ENCODE measurements at regions not wholly inside any gene's neighbourhood (a gene's known extent, or its start where the extent isn't known, plus 50 kb on each side); places are given as distances from the start of the nearest gene placed in this dataset.

GRCh38 chr16:52256310-52257078 is 290.4 kb downstream of the TOX3 start:
- H3K27me3 ChIP-seq, result no peaks in the 10 kb centered on the region
- WGBS, 2 donors (ENCODE audit: low coverage in 1 of 2), result 60 to 67% methylated on average over 4 of the region's 4 CpGs
- in situ Hi-C loops (cut with MboI; ENCODE audit: low pct_ligation_motif_present in 1 of 4, low pct_unique_long_range_greater_than_20kb in 1 of 4, low sequenced_read_pairs in 3 of 4) (no loop called here), intact Hi-C loops (cut with DNase I; ENCODE audit: low total_unique reads) (no loop called here)
- no peak overlapping the region for H3K27ac ChIP-seq
- no peaks in the 10 kb centered on the region for H3K36me3 ChIP-seq
- no peaks in the 10 kb centered on the region for H3K9me3 ChIP-seq
- no peak overlapping the region for H3K4me3 ChIP-seq
- TF ChIP-seq POLR2A (IDR thresholded peaks at IDR 0.05) (no peak), POLR2AphosphoS5 (IDR thresholded peaks at IDR 0.05) (no peak), CTCF (IDR thresholded peaks at IDR 0.05) (no peak), EP300 (IDR thresholded peaks at IDR 0.05; ENCODE audit: low read depth) (no peak)
- DNase-seq, result no peak
- no peaks in the 10 kb centered on the region for H3K4me1 ChIP-seq

GRCh38 chr16:52254746-52255145 is 292.2 kb downstream of the TOX3 start:
- Histone ChIP-seq H3K4me1 (no peaks in the 10 kb centered on the region), H3K4me3 (no peak overlapping the region), H3K27me3 (no peaks in the 10 kb centered on the region), H3K27ac (no peak overlapping the region), H3K36me3 (no peaks in the 10 kb centered on the region), H3K9me3 (no peaks in the 10 kb centered on the region)
- no peak for DNase-seq
- intact Hi-C loops (cut with DNase I; ENCODE audit: low total_unique reads) (no loop called here), in situ Hi-C loops (cut with MboI; ENCODE audit: low pct_ligation_motif_present in 1 of 4, low pct_unique_long_range_greater_than_20kb in 1 of 4, low sequenced_read_pairs in 3 of 4) (no loop called here)
- TF ChIP-seq POLR2AphosphoS5 (IDR thresholded peaks at IDR 0.05), result no peak
- no peak for TF ChIP-seq CTCF (IDR thresholded peaks at IDR 0.05)
- TF ChIP-seq EP300 (IDR thresholded peaks at IDR 0.05; ENCODE audit: low read depth), result no peak
- TF ChIP-seq POLR2A (IDR thresholded peaks at IDR 0.05), result no peak
- 79 to 81% methylated on average over 3 of the region's 3 CpGs for WGBS, 2 donors (ENCODE audit: low coverage in 1 of 2)

- H3K27ac ChIP-seq, result no peak overlapping the region
- WGBS, 2 donors (ENCODE audit: low coverage in 1 of 2), result 88% methylated on average over 1 to 2 of the region's 2 CpGs
- no peaks in the 10 kb centered on the region for H3K36me3 ChIP-seq
- TF ChIP-seq EP300 (IDR thresholded peaks at IDR 0.05; ENCODE audit: low read depth), result no peak
- TF ChIP-seq POLR2A (IDR thresholded peaks at IDR 0.05), result no peak
- no peak for TF ChIP-seq CTCF (IDR thresholded peaks at IDR 0.05)
- TF ChIP-seq POLR2AphosphoS5 (IDR thresholded peaks at IDR 0.05), result no peak
- in situ Hi-C loops (cut with MboI; ENCODE audit: low pct_ligation_motif_present in 1 of 4, low pct_unique_long_range_greater_than_20kb in 1 of 4, low sequenced_read_pairs in 3 of 4), result no loop called here
- no peaks in the 10 kb centered on the region for H3K4me1 ChIP-seq
- H3K27me3 ChIP-seq, result no peaks in the 10 kb centered on the region
- H3K4me3 ChIP-seq, result no peak overlapping the region
- intact Hi-C loops (cut with DNase I; ENCODE audit: low total_unique reads), result no loop called here
- no peak for DNase-seq
- peaks cover 6% of the 10 kb centered on the region in 2 donors for H3K9me3 ChIP-seq
Observed at GRCh38 chr16:52252680-52253079, 294.3 kb downstream of the TOX3 start.

GRCh38 chr16:52251495-52251894 is 295.4 kb downstream of the TOX3 start:
- no peak for TF ChIP-seq POLR2A (IDR thresholded peaks at IDR 0.05)
- no peak for TF ChIP-seq CTCF (IDR thresholded peaks at IDR 0.05)
- TF ChIP-seq POLR2AphosphoS5 (IDR thresholded peaks at IDR 0.05), result no peak
- no peak for TF ChIP-seq EP300 (IDR thresholded peaks at IDR 0.05; ENCODE audit: low read depth)
- WGBS, 2 donors (ENCODE audit: low coverage in 1 of 2), result 39 to 56% methylated on average over 4 of the region's 4 CpGs
- in situ Hi-C loops (cut with MboI; ENCODE audit: low pct_ligation_motif_present in 1 of 4, low pct_unique_long_range_greater_than_20kb in 1 of 4, low sequenced_read_pairs in 3 of 4) (no loop called here), intact Hi-C loops (cut with DNase I; ENCODE audit: low total_unique reads) (no loop called here)
- Histone ChIP-seq H3K27ac (no peak overlapping the region), H3K36me3 (no peaks in the 10 kb centered on the region), H3K4me1 (no peaks in the 10 kb centered on the region), H3K27me3 (no peaks in the 10 kb centered on the region), H3K4me3 (no peak overlapping the region), H3K9me3 (peaks cover 6 to 11% of the 10 kb centered on the region in 2 donors)
- no peak for DNase-seq

All from transverse colon (tissue), 4 donors.